Duodenal mucosa (tissue), 2 donors: ENCODE measurements at regions not wholly inside any gene's neighbourhood (a gene's known extent, or its start where the extent isn't known, plus 50 kb on each side); places are given as distances from the start of the nearest gene placed in this dataset.

Source experiments
- H3K27ac ChIP-seq: one replicate; pipeline ENCODE4 v1.7.0; 2013; ENCODE audit warnings: low read depth, low read length
- H3K27me3 ChIP-seq, 2 donors: one replicate each; pipeline ENCODE4 v1.7.0; 2013; ENCODE audit warnings: low read length in 2 of 2, control low read depth in 1 of 2; ENCODE audit not compliant: insufficient read depth in 2 of 2, control insufficient read depth in 1 of 2
- H3K36me3 ChIP-seq, 2 donors: one replicate each; pipeline ENCODE4 v1.7.0; 2013; ENCODE audit warnings: low read length in 2 of 2, control low read depth in 1 of 2; ENCODE audit not compliant: insufficient read depth in 2 of 2, control insufficient read depth in 1 of 2
- H3K4me1 ChIP-seq, 2 donors: one replicate each; pipeline ENCODE4 v1.7.0; 2013; ENCODE audit warnings: low read length in 2 of 2, control low read depth in 1 of 2; ENCODE audit not compliant: insufficient read depth in 2 of 2, control insufficient read depth in 1 of 2
- H3K4me3 ChIP-seq, 2 donors: one replicate each; pipeline ENCODE4 v1.7.0; 2013; ENCODE audit warnings: low read length in 2 of 2, low read depth in 1 of 2
- H3K9ac ChIP-seq, 2 donors: one replicate each; pipeline ENCODE4 v1.7.0; 2013; ENCODE audit warnings: low read length in 2 of 2, low read depth in 1 of 2
- H3K9me3 ChIP-seq, 2 donors: one replicate each; pipeline ENCODE4 v1.7.0; 2013; ENCODE audit warnings: low read length in 2 of 2, control low read depth in 1 of 2; ENCODE audit not compliant: control insufficient read depth in 1 of 2

GRCh38 chrX:42628471-42628870, 149.5 kb downstream of the PPP1R2C start:
- H3K4me3 ChIP-seq = no peak overlapping the region
- H3K9me3 ChIP-seq = no peaks in the 10 kb centered on the region
- H3K27ac ChIP-seq = no peak overlapping the region
- no peaks in the 10 kb centered on the region for H3K4me1 ChIP-seq
- no peaks in the 10 kb centered on the region for H3K27me3 ChIP-seq
- H3K36me3 ChIP-seq = no peaks in the 10 kb centered on the region
- H3K9ac ChIP-seq = no peak overlapping the region

DNA sequence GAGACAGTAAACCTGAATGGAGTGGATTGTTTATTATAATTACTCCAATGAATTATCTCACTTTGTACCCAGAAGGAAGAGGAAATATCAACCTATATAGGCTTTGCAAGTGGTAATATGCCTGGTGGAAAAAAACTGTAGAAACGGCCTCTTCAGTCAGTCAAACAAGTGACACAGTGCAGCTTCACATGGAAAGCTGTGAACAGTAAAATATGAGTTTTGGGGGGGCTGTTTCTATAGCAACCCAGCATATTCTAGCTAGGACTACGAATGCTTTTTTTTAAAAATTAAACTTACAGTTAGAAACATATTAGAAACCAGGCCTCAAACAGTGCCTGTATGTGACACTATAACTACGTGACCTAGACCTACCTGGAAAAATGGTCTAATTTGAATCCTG, 150.1 kb downstream of the PPP1R2C start:
- no peak overlapping the region for H3K4me3 ChIP-seq
- no peak overlapping the region for H3K27ac ChIP-seq
- no peaks in the 10 kb centered on the region for H3K9me3 ChIP-seq
- H3K27me3 ChIP-seq = no peaks in the 10 kb centered on the region
- no peaks in the 10 kb centered on the region for H3K36me3 ChIP-seq
- no peak overlapping the region for H3K9ac ChIP-seq
- no peaks in the 10 kb centered on the region for H3K4me1 ChIP-seq

- Histone ChIP-seq H3K36me3 (no peaks in the 10 kb centered on the region), H3K27ac (no peak overlapping the region), H3K27me3 (no peaks in the 10 kb centered on the region), H3K4me1 (no peaks in the 10 kb centered on the region), H3K9me3 (no peaks in the 10 kb centered on the region), H3K9ac (no peak overlapping the region), H3K4me3 (no peak overlapping the region)
Measured at GRCh38 chrX:42624524-42624923, 153.4 kb downstream of the PPP1R2C start.

DNA sequence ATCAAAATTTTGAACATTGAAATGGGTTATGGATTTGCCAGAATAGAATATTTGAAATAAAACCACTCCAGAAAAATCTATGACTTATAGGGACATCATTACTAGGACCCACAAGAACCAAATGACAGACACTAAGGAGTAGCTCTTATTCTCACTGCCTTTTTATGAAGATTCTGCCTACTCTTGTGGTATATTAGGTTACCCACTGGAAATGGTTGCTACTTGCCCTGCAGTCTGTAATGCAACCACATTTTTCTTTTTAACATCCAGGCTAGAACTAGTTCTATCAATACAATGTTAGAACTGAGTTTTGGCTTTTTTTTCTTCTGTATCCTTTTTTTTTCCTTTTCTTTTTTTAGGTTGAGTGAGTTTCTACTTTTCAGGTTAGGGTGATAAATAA, 158.9 kb downstream of the PPP1R2C start:
- no peaks in the 10 kb centered on the region for H3K27me3 ChIP-seq
- H3K4me1 ChIP-seq = peaks cover 3 to 5% of the 10 kb centered on the region in 2 donors
- H3K36me3 ChIP-seq = no peaks in the 10 kb centered on the region
- H3K27ac ChIP-seq = no peak overlapping the region
- no peak overlapping the region for H3K4me3 ChIP-seq
- peaks cover 0 to 4% of the 10 kb centered on the region in 2 donors for H3K9me3 ChIP-seq
- no peak overlapping the region for H3K9ac ChIP-seq

- H3K36me3 ChIP-seq = no peaks in the 10 kb centered on the region
Measured at GRCh38 chrX:42616981-42617380, 161.0 kb downstream of the PPP1R2C start.

DNA sequence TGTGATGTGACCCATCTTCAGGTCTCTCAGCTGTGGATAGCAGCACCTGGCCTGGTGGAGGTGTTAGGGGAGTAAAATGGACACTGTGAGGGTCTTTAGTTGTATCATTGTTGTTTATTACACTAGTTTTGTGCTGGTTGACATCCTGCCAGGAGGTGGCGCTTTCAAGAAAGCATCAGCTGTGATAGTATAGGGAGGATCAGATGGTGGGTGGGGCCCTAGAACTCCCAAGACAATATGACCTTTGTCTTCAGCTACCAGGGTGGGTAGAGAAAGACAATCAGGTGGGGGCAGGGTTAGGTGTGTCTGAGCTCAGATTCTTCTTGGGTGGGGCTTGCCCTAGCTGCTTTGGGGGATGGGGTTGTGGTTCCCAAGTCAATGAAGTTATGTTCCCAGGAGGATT, 162.8 kb downstream of the PPP1R2C start:
- no peaks in the 10 kb centered on the region for H3K27me3 ChIP-seq

More at GRCh38 chrX:42616981-42617380, 161.0 kb downstream of the PPP1R2C start:
- H3K4me3 ChIP-seq = no peak overlapping the region
- peaks cover 0 to 4% of the 10 kb centered on the region in 2 donors for H3K9me3 ChIP-seq
- H3K4me1 ChIP-seq = peaks cover 3 to 5% of the 10 kb centered on the region in 2 donors
- H3K27ac ChIP-seq = no peak overlapping the region
- H3K9ac ChIP-seq = no peak overlapping the region
- H3K27me3 ChIP-seq = no peaks in the 10 kb centered on the region

DNA sequence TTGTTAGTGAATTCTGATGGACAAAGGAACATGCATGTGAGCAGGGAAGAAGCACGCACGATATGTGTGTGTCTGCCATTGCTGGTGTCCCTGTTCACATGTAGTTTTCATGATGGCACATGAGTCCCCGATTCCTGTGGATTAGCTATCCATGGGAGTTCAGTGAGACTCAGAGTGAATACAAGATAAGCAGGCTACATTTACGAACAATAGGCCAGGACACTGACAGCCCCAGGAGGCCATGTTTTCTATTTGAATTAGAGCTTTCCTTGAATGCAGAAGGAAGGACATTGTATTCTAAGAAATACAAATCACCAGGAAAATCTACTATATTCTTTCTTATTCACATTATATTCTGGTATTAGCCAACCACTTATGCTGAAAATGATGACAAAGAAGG, 171.4 kb downstream of the PPP1R2C start:
- no peak overlapping the region for H3K27ac ChIP-seq

More for the DNA sequence above, 162.8 kb downstream of the PPP1R2C start:
- no peak overlapping the region for H3K4me3 ChIP-seq
- peaks cover 0 to 4% of the 10 kb centered on the region in 2 donors for H3K9me3 ChIP-seq
- peaks cover 3 to 5% of the 10 kb centered on the region in 2 donors for H3K4me1 ChIP-seq
- H3K27ac ChIP-seq = no peak overlapping the region
- no peak overlapping the region for H3K9ac ChIP-seq
- H3K36me3 ChIP-seq = no peaks in the 10 kb centered on the region

DNA sequence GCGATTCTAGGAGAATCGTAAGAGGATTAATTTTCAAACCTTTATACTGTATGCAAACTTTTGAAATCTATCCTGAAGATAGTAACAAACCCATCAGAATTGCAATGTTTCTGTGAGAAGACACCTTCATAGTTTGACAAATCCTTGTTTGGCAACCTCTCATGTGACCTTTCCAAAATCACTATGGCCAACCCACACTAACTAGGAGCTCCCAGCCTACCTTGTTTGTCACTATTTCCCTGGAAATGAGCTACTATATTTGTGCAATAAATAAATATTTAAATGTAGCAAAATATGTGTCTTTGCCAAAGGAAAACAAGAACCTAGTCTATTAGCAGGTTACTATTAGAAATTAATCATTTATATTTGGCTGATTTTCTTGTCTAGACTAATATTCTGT, 173.7 kb downstream of the PPP1R2C start:
- H3K27ac ChIP-seq = no peak overlapping the region
- H3K36me3 ChIP-seq = no peaks in the 10 kb centered on the region
- H3K9ac ChIP-seq = no peak overlapping the region
- H3K4me3 ChIP-seq = no peak overlapping the region
- H3K4me1 ChIP-seq = no peaks in the 10 kb centered on the region
- H3K9me3 ChIP-seq = no peaks in the 10 kb centered on the region
- no peaks in the 10 kb centered on the region for H3K27me3 ChIP-seq

More for the DNA sequence above, 171.4 kb downstream of the PPP1R2C start:
- Histone ChIP-seq H3K9ac (no peak overlapping the region), H3K36me3 (no peaks in the 10 kb centered on the region), H3K9me3 (no peaks in the 10 kb centered on the region), H3K4me1 (no peaks in the 10 kb centered on the region), H3K4me3 (no peak overlapping the region), H3K27me3 (no peaks in the 10 kb centered on the region)

DNA sequence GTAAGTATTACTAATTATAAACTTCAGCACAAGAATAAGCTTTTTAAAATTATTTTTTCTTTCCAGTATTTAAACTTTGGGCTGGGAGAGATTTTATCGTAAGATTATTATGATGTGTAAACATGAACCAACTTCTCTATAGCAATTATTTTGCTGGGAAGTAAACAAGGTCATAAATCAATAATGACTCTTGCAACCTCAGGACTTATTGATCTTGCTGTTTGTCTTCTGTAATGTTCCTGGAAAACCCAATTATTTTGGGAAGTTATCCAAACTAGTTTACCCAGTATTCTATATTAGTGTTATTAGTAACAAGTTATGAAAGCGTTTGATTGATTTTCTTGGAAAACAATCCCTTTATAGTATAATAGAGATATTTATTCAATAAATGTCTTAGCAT, 174.9 kb downstream of the PPP1R2C start:
- no peak overlapping the region for H3K27ac ChIP-seq
- H3K9me3 ChIP-seq = no peaks in the 10 kb centered on the region
- no peak overlapping the region for H3K9ac ChIP-seq
- H3K27me3 ChIP-seq = no peaks in the 10 kb centered on the region
- no peaks in the 10 kb centered on the region for H3K4me1 ChIP-seq
- no peaks in the 10 kb centered on the region for H3K36me3 ChIP-seq
- H3K4me3 ChIP-seq = no peak overlapping the region

DNA sequence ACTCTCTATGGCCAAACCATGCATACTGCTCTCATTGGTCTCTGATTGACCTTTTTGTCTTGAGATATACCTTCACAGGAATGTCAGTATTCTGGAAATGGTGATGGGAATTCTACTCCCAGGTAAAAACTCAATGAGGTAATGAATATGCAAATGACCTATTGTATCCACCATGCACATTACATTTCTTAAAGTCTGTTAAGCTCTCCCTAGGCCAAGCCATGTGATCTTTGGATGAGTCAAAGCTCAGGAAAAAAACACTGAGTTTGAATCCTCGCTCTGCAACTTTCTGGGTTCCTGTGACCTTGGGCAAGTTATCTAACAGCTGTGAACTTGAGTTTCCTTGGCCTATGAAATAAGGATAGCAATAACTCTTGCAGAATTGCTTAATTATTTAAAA, 175.4 kb downstream of the PPP1R2C start:
- Histone ChIP-seq H3K27me3 (no peaks in the 10 kb centered on the region), H3K27ac (no peak overlapping the region), H3K9ac (no peak overlapping the region), H3K36me3 (no peaks in the 10 kb centered on the region), H3K4me1 (no peaks in the 10 kb centered on the region), H3K4me3 (no peak overlapping the region), H3K9me3 (no peaks in the 10 kb centered on the region)

- H3K27ac ChIP-seq = no peak overlapping the region
- no peak overlapping the region for H3K9ac ChIP-seq
- no peaks in the 10 kb centered on the region for H3K4me1 ChIP-seq
- no peaks in the 10 kb centered on the region for H3K36me3 ChIP-seq
- H3K27me3 ChIP-seq = no peaks in the 10 kb centered on the region
- no peaks in the 10 kb centered on the region for H3K9me3 ChIP-seq
- no peak overlapping the region for H3K4me3 ChIP-seq
Measured at GRCh38 chrX:42602136-42602535, 175.8 kb downstream of the PPP1R2C start.
